NT2/D1 (cell line): ENCODE measurements at regions not wholly inside any gene's neighbourhood (a gene's known extent, or its start where the extent isn't known, plus 50 kb on each side); places are given as distances from the start of the nearest gene placed in this dataset.

Source experiments
- SUZ12 ChIP-seq: IDR thresholded peaks from 2 replicates; pipeline ENCODE4 v1.6.1; 2011; ENCODE audit not compliant: insufficient read length, insufficient read depth; ENCODE audit errors: extremely low read depth
- YY1 ChIP-seq: IDR thresholded peaks from 2 replicates; pipeline ENCODE4 v1.6.1; 2011; ENCODE audit not compliant: insufficient read length, insufficient read depth
- ZNF274 ChIP-seq: IDR thresholded peaks from 2 replicates; pipeline ENCODE4 v1.6.1; 2011; ENCODE audit warnings: mild to moderate bottlenecking, low read depth, low read length

GRCh38 chr17:77356109-77356689 is 215.4 kb downstream of the SEC14L1 start:
- no peak for TF ChIP-seq ZNF274
- no peak for TF ChIP-seq SUZ12
- TF ChIP-seq YY1, result no peak
